ENCODE measurements at regions not wholly inside any gene's neighbourhood (a gene's known extent, or its start where the extent isn't known, plus 50 kb on each side); places are given as distances from the start of the nearest gene placed in this dataset.

DNA sequence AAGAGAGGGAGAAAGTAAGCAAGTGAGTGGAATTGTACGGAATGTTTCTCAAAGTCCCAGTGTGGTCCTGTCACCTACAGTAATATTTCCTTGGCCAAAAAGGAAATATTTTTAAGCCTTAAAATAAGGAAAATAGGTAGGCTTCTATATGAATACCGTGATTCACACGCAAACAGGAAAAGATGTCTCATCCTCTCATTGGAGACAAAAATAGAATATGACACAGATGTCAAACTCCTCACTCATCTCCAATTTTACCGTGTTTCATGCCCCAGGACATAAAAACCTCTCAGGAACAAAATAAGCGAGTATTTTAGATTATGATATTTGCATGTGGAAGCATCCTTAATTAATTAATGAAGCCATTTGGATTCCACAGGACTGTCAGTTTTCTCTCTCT, 1269.5 kb downstream of the RAPGEF2 start:
- TF ChIP-seq POLR2AphosphoS5 (IDR thresholded peaks at IDR 0.05): no peak
- TF ChIP-seq EP300 (IDR thresholded peaks at IDR 0.05): no peak
- no peak for TF ChIP-seq POLR2A (IDR thresholded peaks at IDR 0.05)

Measured in gastroesophageal sphincter (tissue), 2 donors.